SK-N-SH treated with all-trans-retinoic acid at 6 μM for 48 hours (cell line): ENCODE measurements at regions not wholly inside any gene's neighbourhood (a gene's known extent, or its start where the extent isn't known, plus 50 kb on each side); places are given as distances from the start of the nearest gene placed in this dataset.

Experiments used
- ATAC-seq: fragments of 200-7000 bp; cut with Tn5 transposase; 3 replicates; pipeline ENCODE4 v1.9.1; 2020; ENCODE audit warnings: mild to moderate bottlenecking, moderate library complexity
- BACH2 ChIP-seq: fragments of 250-450 bp; sonication (Bioruptor Pico); IDR thresholded peaks from 2 replicates; pipeline ENCODE4 v1.9.0; 2021; ENCODE audit warnings: mild to moderate bottlenecking, borderline replicate concordance
- CSDC2 ChIP-seq: fragments of 250-450 bp; sonication (Bioruptor Pico); IDR thresholded peaks from 2 replicates; pipeline ENCODE4 v1.5.0; 2020; ENCODE audit warnings: mild to moderate bottlenecking, moderate library complexity
- ESRRG ChIP-seq: fragments of 250-450 bp; sonication (Bioruptor Pico); IDR thresholded peaks from 2 replicates; pipeline ENCODE4 v1.6.1; 2021; ENCODE audit warnings: mild to moderate bottlenecking
- GLIS3 ChIP-seq: fragments of 250-450 bp; sonication (Bioruptor Pico); IDR thresholded peaks from 2 replicates; pipeline ENCODE4 v1.5.0; 2020; ENCODE audit warnings: mild to moderate bottlenecking, moderate library complexity
- OSR1 ChIP-seq: fragments of 250-450 bp; sonication (Bioruptor Pico); IDR thresholded peaks from 2 replicates; pipeline ENCODE4 v1.8.0; 2022; ENCODE audit warnings: moderate library complexity, mild to moderate bottlenecking, inconsistent platforms
- PPARA ChIP-seq: fragments of 250-450 bp; sonication (Bioruptor Pico); IDR thresholded peaks from 2 replicates; pipeline ENCODE4 v1.5.0; 2020; ENCODE audit warnings: mild to moderate bottlenecking, borderline replicate concordance
- RARB ChIP-seq: fragments of 250-450 bp; sonication (Bioruptor Pico); IDR thresholded peaks from 2 replicates; pipeline ENCODE4 v1.8.0; 2021; ENCODE audit warnings: mild to moderate bottlenecking, moderate library complexity
- SNAI2 ChIP-seq: fragments of 250-450 bp; sonication (Bioruptor Pico); IDR thresholded peaks from 2 replicates; pipeline ENCODE4 v1.5.0; 2020; ENCODE audit warnings: mild to moderate bottlenecking, moderate library complexity
- TCF4 ChIP-seq: fragments of 250-450 bp; sonication (Bioruptor Pico); IDR thresholded peaks from 2 replicates; pipeline ENCODE4 v1.8.0; 2021; ENCODE audit warnings: mild to moderate bottlenecking, moderate library complexity, borderline replicate concordance
- TOX ChIP-seq: fragments of 250-450 bp; sonication (Bioruptor Pico); IDR thresholded peaks from 2 replicates; pipeline ENCODE4 v1.8.0; 2021; ENCODE audit warnings: mild to moderate bottlenecking, moderate library complexity, borderline replicate concordance
- ZC3H10 ChIP-seq: fragments of 250-450 bp; sonication (Bioruptor Pico); IDR thresholded peaks from 2 replicates; pipeline ENCODE4 v1.5.1; 2021; ENCODE audit warnings: mild to moderate bottlenecking, moderate library complexity
- ZFP3 ChIP-seq: fragments of 250-450 bp; sonication (Bioruptor Pico); IDR thresholded peaks from 2 replicates; pipeline ENCODE4 v1.5.0; 2020; ENCODE audit warnings: mild to moderate bottlenecking, moderate library complexity
- ZNF565 ChIP-seq: fragments of 450-650 bp; formaldehyde crosslinking; conservative IDR thresholded peaks from 2 replicates; pipeline ENCODE4 v1.5.0; 2020; ENCODE audit warnings: low read depth, mild to moderate bottlenecking, moderate library complexity
- ZNF70 ChIP-seq: fragments of 450-650 bp; formaldehyde crosslinking; IDR thresholded peaks from 2 replicates; pipeline ENCODE4 v1.5.0; 2020; ENCODE audit warnings: mild to moderate bottlenecking, moderate library complexity
- ZNF8 ChIP-seq: fragments of 450-650 bp; formaldehyde crosslinking; IDR thresholded peaks from 2 replicates; pipeline ENCODE4 v1.5.0; 2020; ENCODE audit warnings: mild to moderate bottlenecking, moderate library complexity
- TF ChIP-seq, protein P1 (sequence below): fragments of 250-450 bp; sonication (Bioruptor Pico); IDR thresholded peaks from 2 replicates; pipeline ENCODE4 v1.8.0; 2021; ENCODE audit warnings: low read depth, mild to moderate bottlenecking, moderate library complexity, borderline replicate concordance
- TF ChIP-seq, protein P2 (sequence below): fragments of 250-450 bp; sonication (Bioruptor Pico); IDR thresholded peaks from 2 replicates; pipeline ENCODE4 v1.5.1; 2021; ENCODE audit warnings: mild to moderate bottlenecking, moderate library complexity
- TF ChIP-seq, protein P3 (sequence below): fragments of 250-450 bp; sonication (Bioruptor Pico); IDR thresholded peaks from 2 replicates; pipeline ENCODE4 v1.8.0; 2020; ENCODE audit warnings: mild to moderate bottlenecking, moderate library complexity, borderline replicate concordance
- TF ChIP-seq, protein P4 (sequence below): fragments of 250-450 bp; sonication (Bioruptor Pico); IDR thresholded peaks from 2 replicates; pipeline ENCODE4 v1.5.0; 2020; ENCODE audit warnings: mild to moderate bottlenecking, moderate library complexity

DNA sequence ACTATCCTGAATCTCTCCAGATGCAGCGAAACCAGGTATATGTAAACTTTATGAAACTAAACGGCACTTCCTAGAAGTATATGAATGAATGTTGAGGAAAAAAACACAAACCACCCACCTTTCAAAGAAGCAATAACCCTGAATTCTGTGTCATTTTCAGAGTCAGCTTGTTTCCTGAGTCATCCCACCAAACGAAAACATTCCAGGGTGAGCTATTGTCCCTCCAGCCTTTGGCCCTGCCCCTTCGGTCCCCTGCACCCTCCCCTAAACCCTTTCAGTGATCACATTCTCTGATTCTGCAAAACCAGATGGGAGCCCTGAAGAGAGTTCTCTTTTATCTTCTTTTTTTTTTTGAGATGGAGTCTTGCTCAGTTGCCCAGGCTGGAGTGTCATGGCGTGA, 202.6 kb upstream of the ALG10B start:
- no peak for ATAC-seq
- no peak for TF ChIP-seq ZNF8 (CRISPR knock-in tag)
- TF ChIP-seq ESRRG (CRISPR knock-in tag), result no peak
- TF ChIP-seq, protein P1, sequence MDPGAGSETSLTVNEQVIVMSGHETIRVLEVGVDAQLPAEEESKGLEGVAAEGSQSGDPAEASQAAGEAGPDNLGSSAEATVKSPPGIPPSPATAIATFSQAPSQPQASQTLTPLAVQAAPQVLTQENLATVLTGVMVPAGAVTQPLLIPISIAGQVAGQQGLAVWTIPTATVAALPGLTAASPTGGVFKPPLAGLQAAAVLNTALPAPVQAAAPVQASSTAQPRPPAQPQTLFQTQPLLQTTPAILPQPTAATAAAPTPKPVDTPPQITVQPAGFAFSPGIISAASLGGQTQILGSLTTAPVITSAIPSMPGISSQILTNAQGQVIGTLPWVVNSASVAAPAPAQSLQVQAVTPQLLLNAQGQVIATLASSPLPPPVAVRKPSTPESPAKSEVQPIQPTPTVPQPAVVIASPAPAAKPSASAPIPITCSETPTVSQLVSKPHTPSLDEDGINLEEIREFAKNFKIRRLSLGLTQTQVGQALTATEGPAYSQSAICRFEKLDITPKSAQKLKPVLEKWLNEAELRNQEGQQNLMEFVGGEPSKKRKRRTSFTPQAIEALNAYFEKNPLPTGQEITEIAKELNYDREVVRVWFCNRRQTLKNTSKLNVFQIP (CRISPR knock-in tag), result no peak
- no peak for TF ChIP-seq TOX
- no peak for TF ChIP-seq TCF4
- no peak for TF ChIP-seq RARB (CRISPR knock-in tag)
- no peak for TF ChIP-seq SNAI2
- TF ChIP-seq PPARA (CRISPR knock-in tag), result no peak

DNA sequence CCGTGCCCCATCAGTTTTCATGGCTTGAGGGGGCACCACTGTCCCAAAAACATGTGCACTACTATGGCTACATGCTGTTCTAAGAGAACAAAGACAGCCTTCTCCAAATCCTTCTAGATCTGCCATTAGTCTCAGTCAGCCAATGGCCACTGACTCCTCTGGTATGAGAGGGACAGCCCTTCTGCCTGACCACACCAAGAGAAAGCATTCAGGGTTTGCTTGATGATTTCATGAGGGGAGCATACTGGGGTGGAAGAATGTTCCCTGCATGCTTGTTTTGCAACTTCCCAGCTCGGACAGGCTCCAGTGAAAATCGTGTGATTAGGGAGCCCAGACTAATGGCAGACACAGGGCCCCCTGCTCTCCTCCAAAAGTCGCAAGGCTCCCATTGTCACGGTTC, 199.6 kb upstream of the ALG10B start:
- ATAC-seq, result no peak
- TF ChIP-seq ZNF8 (CRISPR knock-in tag) (no peak), PPARA (CRISPR knock-in tag) (no peak), SNAI2 (no peak), ZNF70 (CRISPR knock-in tag) (no peak), TCF4 (no peak), BACH2 (CRISPR knock-in tag) (no peak), TOX (no peak)
- TF ChIP-seq, protein P1 (CRISPR knock-in tag), result no peak
- TF ChIP-seq, protein P2, sequence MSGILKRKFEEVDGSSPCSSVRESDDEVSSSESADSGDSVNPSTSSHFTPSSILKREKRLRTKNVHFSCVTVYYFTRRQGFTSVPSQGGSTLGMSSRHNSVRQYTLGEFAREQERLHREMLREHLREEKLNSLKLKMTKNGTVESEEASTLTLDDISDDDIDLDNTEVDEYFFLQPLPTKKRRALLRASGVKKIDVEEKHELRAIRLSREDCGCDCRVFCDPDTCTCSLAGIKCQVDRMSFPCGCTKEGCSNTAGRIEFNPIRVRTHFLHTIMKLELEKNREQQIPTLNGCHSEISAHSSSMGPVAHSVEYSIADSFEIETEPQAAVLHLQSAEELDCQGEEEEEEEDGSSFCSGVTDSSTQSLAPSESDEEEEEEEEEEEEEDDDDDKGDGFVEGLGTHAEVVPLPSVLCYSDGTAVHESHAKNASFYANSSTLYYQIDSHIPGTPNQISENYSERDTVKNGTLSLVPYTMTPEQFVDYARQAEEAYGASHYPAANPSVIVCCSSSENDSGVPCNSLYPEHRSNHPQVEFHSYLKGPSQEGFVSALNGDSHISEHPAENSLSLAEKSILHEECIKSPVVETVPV, result no peak
- TF ChIP-seq, all 23 proteins: peak for 0

DNA sequence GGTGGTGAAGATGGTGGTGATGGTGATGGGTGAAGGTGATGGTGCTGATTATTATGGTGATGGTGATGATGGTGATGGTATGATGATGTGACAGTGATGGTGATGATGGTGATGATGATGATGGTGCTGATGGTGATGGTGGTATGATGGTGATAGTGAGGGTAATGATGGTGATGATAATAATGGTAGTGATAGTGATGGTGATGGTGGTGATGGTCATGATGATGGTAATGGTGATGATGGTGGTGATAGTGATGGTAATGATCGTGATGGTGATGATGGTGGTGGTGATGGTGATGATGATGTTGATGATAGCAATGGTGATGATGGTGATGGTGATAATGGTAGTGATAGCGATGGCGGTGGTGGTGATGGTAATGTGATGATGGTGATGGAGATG, 197.9 kb upstream of the ALG10B start:
- ATAC-seq, result no peak
- TF ChIP-seq, protein P3, sequence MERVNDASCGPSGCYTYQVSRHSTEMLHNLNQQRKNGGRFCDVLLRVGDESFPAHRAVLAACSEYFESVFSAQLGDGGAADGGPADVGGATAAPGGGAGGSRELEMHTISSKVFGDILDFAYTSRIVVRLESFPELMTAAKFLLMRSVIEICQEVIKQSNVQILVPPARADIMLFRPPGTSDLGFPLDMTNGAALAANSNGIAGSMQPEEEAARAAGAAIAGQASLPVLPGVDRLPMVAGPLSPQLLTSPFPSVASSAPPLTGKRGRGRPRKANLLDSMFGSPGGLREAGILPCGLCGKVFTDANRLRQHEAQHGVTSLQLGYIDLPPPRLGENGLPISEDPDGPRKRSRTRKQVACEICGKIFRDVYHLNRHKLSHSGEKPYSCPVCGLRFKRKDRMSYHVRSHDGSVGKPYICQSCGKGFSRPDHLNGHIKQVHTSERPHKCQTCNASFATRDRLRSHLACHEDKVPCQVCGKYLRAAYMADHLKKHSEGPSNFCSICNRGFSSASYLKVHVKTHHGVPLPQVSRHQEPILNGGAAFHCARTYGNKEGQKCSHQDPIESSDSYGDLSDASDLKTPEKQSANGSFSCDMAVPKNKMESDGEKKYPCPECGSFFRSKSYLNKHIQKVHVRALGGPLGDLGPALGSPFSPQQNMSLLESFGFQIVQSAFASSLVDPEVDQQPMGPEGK (CRISPR knock-in tag), result no peak
- TF ChIP-seq, protein P2, result no peak
- TF ChIP-seq, protein P1 (CRISPR knock-in tag), result no peak
- TF ChIP-seq CSDC2 (CRISPR knock-in tag) (no peak), BACH2 (CRISPR knock-in tag) (no peak), OSR1 (CRISPR knock-in tag) (no peak), ZC3H10 (CRISPR knock-in tag) (no peak), ZNF70 (CRISPR knock-in tag) (no peak), ZFP3 (CRISPR knock-in tag) (no peak), ZNF565 (CRISPR knock-in tag) (no peak), ESRRG (CRISPR knock-in tag) (no peak), ZNF8 (CRISPR knock-in tag) (no peak), PPARA (CRISPR knock-in tag) (no peak), GLIS3 (CRISPR knock-in tag) (no peak), SNAI2 (no peak)
- TF ChIP-seq, protein P4, sequence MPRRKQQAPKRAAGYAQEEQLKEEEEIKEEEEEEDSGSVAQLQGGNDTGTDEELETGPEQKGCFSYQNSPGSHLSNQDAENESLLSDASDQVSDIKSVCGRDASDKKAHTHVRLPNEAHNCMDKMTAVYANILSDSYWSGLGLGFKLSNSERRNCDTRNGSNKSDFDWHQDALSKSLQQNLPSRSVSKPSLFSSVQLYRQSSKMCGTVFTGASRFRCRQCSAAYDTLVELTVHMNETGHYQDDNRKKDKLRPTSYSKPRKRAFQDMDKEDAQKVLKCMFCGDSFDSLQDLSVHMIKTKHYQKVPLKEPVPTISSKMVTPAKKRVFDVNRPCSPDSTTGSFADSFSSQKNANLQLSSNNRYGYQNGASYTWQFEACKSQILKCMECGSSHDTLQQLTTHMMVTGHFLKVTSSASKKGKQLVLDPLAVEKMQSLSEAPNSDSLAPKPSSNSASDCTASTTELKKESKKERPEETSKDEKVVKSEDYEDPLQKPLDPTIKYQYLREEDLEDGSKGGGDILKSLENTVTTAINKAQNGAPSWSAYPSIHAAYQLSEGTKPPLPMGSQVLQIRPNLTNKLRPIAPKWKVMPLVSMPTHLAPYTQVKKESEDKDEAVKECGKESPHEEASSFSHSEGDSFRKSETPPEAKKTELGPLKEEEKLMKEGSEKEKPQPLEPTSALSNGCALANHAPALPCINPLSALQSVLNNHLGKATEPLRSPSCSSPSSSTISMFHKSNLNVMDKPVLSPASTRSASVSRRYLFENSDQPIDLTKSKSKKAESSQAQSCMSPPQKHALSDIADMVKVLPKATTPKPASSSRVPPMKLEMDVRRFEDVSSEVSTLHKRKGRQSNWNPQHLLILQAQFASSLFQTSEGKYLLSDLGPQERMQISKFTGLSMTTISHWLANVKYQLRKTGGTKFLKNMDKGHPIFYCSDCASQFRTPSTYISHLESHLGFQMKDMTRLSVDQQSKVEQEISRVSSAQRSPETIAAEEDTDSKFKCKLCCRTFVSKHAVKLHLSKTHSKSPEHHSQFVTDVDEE (CRISPR knock-in tag), result no peak
